ENCODE measurements at regions not wholly inside any gene's neighbourhood (a gene's known extent, or its start where the extent isn't known, plus 50 kb on each side); places are given as distances from the start of the nearest gene placed in this dataset.

DNA sequence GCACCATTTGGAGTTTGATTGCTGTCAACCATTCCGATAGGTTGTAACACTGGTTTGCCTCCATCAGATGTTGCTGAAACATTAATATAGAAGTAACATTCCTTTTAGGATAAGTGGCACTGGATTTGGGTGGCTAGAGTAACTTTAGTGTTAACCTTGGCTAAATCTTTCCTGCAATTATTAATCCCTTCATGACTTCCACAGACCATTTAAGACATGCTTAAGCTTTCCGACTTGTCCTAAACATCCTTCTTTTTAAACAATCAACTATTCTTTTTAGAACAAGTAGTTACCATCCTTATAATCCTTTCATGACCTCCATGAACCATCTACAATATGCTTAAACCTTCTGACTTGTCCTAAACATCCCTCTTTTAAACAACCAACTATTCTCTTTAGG, 465.5 kb downstream of the DCDC2C start:
- Histone ChIP-seq H3K27ac (no peak overlapping the region), H3K4me1 (no peaks in the 10 kb centered on the region), H3K27me3 (no peaks in the 10 kb centered on the region), H3K9me3 (peaks cover 0 to 9% (median 0%) of the 10 kb centered on the region in 3 donors), H3K4me3 (no peak overlapping the region), H3K36me3 (no peaks in the 10 kb centered on the region)
- intact Hi-C loops (cut with DNase I; ENCODE audit: low total_unique reads) = no loop called here
- TF ChIP-seq, protein P1, sequence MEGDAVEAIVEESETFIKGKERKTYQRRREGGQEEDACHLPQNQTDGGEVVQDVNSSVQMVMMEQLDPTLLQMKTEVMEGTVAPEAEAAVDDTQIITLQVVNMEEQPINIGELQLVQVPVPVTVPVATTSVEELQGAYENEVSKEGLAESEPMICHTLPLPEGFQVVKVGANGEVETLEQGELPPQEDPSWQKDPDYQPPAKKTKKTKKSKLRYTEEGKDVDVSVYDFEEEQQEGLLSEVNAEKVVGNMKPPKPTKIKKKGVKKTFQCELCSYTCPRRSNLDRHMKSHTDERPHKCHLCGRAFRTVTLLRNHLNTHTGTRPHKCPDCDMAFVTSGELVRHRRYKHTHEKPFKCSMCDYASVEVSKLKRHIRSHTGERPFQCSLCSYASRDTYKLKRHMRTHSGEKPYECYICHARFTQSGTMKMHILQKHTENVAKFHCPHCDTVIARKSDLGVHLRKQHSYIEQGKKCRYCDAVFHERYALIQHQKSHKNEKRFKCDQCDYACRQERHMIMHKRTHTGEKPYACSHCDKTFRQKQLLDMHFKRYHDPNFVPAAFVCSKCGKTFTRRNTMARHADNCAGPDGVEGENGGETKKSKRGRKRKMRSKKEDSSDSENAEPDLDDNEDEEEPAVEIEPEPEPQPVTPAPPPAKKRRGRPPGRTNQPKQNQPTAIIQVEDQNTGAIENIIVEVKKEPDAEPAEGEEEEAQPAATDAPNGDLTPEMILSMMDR (IDR thresholded peaks at IDR 0.05) = no peak
- DNase-seq = no peak

DNA sequence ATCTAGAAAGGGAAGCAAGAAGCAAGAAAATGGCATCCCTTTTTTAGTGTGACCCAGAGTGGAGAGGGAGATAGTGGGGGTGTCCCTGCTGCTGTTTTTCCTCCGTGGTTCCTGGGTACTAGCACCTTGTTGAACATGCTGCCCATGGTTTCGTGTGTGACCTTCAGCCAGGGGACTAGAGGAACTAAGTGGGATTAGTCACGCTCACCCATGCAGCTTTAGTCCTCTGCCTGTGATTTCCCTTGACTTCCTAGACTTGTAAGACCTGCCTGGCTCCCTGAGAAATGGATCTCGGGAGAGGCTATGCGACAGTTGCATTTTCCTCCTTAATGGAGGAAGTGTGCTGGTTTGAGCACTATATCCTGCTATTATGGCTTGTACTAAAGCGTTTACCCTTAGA, 471.4 kb downstream of the DCDC2C start:
- TF ChIP-seq, protein P1 (IDR thresholded peaks at IDR 0.05) = no peak
- no peak overlapping the region for H3K27ac ChIP-seq
- H3K4me1 ChIP-seq = no peaks in the 10 kb centered on the region
- H3K36me3 ChIP-seq = no peaks in the 10 kb centered on the region
- no peak for DNase-seq
- peaks cover 8 to 37% (median 21%) of the 10 kb centered on the region in 3 donors for H3K9me3 ChIP-seq
- no peaks in the 10 kb centered on the region for H3K27me3 ChIP-seq
- intact Hi-C loops (cut with DNase I; ENCODE audit: low total_unique reads) = no loop called here
- no peak overlapping the region for H3K4me3 ChIP-seq

DNA sequence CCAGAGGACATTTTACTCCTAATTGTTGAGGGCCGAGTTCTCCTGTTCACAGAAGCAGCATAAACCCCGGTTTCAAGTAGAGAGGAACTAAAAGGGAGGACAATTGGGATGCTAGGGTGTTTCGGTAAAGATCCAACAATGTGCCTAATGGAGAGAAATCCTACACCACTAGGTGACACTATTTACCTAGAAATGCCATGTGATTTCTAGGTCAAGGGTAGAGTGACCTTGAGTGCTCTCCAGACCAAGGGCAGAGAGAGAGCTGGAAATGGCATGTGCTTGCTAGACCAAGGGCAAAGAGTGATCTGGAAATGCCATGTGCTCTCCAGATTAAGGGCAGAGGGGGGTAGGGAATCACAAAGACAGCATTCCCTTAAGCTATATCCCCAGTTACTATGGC, 472.0 kb downstream of the DCDC2C start:
- Histone ChIP-seq H3K4me3 (no peak overlapping the region), H3K27me3 (no peaks in the 10 kb centered on the region), H3K4me1 (no peaks in the 10 kb centered on the region), H3K36me3 (no peaks in the 10 kb centered on the region), H3K27ac (no peak overlapping the region), H3K9me3 (peaks cover 8 to 37% (median 21%) of the 10 kb centered on the region in 3 donors)
- TF ChIP-seq, protein P1 (IDR thresholded peaks at IDR 0.05) = no peak
- DNase-seq = no peak
- intact Hi-C loops (cut with DNase I; ENCODE audit: low total_unique reads) = no loop called here

GRCh38 chr2:4180631-4181030, 477.3 kb downstream of the DCDC2C start:
- TF ChIP-seq, protein P1 (IDR thresholded peaks at IDR 0.05) = no peak
- Histone ChIP-seq H3K27me3 (no peaks in the 10 kb centered on the region), H3K9me3 (peaks cover 3 to 13% (median 9%) of the 10 kb centered on the region in 3 donors), H3K4me3 (no peak overlapping the region), H3K4me1 (no peaks in the 10 kb centered on the region), H3K36me3 (no peaks in the 10 kb centered on the region), H3K27ac (no peak overlapping the region)
- intact Hi-C loops (cut with DNase I; ENCODE audit: low total_unique reads) = no loop called here
- no peak for DNase-seq

DNA sequence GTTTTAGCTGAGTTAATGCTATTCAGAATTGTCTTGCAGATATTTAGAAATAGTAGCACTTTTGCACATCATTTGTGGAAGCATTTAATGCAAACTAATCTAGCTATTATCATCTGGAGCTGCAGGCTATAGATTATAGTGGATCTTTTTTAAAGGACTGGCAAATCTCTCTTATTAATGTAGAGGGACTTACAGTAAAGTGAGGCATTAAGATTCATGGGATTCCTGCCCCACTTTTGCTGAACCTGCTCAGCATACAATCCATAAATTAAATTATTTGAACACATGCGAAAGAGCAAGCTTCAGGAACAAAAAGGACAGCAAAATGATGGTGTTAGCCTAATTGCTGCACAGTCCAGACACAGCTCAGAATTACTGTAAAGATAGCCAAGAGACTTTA, 477.7 kb downstream of the DCDC2C start:
- peaks cover 0 to 8% (median 5%) of the 10 kb centered on the region in 3 donors for H3K9me3 ChIP-seq
- TF ChIP-seq, protein P1 (IDR thresholded peaks at IDR 0.05) = no peak
- no peaks in the 10 kb centered on the region for H3K27me3 ChIP-seq
- no peak overlapping the region for H3K4me3 ChIP-seq
- H3K36me3 ChIP-seq = no peaks in the 10 kb centered on the region
- intact Hi-C loops (cut with DNase I; ENCODE audit: low total_unique reads) = no loop called here
- DNase-seq = no peak
- H3K4me1 ChIP-seq = no peaks in the 10 kb centered on the region
- no peak overlapping the region for H3K27ac ChIP-seq

GRCh38 chr2:4188561-4188960, 485.2 kb downstream of the DCDC2C start:
- Histone ChIP-seq H3K27ac (no peak overlapping the region), H3K4me1 (no peaks in the 10 kb centered on the region), H3K36me3 (no peaks in the 10 kb centered on the region), H3K4me3 (no peak overlapping the region), H3K27me3 (no peaks in the 10 kb centered on the region), H3K9me3 (no peaks in the 10 kb centered on the region)
- no peak for DNase-seq
- TF ChIP-seq, protein P1 (IDR thresholded peaks at IDR 0.05) = no peak
- intact Hi-C loops (cut with DNase I; ENCODE audit: low total_unique reads) = no loop called here
